ENCODE measurements at regions not wholly inside any gene's neighbourhood (a gene's known extent, or its start where the extent isn't known, plus 50 kb on each side); places are given as distances from the start of the nearest gene placed in this dataset.

DNA sequence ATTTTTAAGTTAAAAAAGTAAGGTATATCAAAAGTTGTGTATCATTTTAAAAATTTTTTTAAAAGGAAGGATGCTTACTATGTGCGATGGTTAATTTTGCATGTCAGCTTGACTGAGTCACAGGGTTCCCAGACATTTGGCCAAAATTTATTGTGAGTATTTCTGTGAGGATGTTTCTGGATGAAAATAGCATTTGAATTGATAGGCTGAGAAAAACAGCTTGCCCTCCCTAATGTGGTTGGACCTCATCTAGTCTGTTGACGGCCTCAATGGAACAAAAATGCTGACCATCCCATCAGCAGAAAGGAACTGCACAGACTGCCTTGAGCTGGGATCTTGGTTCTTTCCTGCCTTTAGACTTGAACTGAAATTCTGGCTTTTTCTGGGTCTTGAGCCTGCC, 724.5 kb downstream of the NCAM2 start:
- TF ChIP-seq CBX3 (IDR thresholded peaks at IDR 0.05; ENCODE audit: borderline replicate concordance, low read depth) (no peak), ELK1 (IDR thresholded peaks at IDR 0.05; ENCODE audit: low read depth, low read length) (no peak), ASH2L (IDR thresholded peaks at IDR 0.05; ENCODE audit: borderline replicate concordance, low read depth) (no peak), CTCF (IDR thresholded peaks at IDR 0.05 in 2 of 3, conservative IDR thresholded peaks at IDR 0.05 in 1 of 3; ENCODE audit: control insufficient read depth in 2 of 3, extremely low read depth in 1 of 3, insufficient read depth in 1 of 3, low read depth in 3 of 3, low read length in 3 of 3) (no peak), POLR2A (IDR thresholded peaks at IDR 0.05; ENCODE audit: low read depth, low read length) (no peak), MXI1 (IDR thresholded peaks at IDR 0.05; ENCODE audit: low read depth, low read length) (no peak), NR2C2 (IDR thresholded peaks at IDR 0.05; ENCODE audit: borderline replicate concordance, control insufficient read depth, insufficient read length, low read depth) (no peak), EGR1 (IDR thresholded peaks at IDR 0.05; ENCODE audit: borderline replicate concordance in 1 of 2, low read depth in 2 of 2, low read length in 2 of 2) (no peak), IKZF1 (conservative IDR thresholded peaks at IDR 0.05) (no peak), EP300 (IDR thresholded peaks at IDR 0.05; ENCODE audit: borderline replicate concordance in 1 of 2, control insufficient read depth in 1 of 2, low read depth in 2 of 2, low read length in 2 of 2) (no peak)
- TF ChIP-seq, protein P1, sequence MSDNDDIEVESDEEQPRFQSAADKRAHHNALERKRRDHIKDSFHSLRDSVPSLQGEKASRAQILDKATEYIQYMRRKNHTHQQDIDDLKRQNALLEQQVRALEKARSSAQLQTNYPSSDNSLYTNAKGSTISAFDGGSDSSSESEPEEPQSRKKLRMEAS (IDR thresholded peaks at IDR 0.05; ENCODE audit: low read depth, low read length), result no peak
- TF ChIP-seq, protein P2, sequence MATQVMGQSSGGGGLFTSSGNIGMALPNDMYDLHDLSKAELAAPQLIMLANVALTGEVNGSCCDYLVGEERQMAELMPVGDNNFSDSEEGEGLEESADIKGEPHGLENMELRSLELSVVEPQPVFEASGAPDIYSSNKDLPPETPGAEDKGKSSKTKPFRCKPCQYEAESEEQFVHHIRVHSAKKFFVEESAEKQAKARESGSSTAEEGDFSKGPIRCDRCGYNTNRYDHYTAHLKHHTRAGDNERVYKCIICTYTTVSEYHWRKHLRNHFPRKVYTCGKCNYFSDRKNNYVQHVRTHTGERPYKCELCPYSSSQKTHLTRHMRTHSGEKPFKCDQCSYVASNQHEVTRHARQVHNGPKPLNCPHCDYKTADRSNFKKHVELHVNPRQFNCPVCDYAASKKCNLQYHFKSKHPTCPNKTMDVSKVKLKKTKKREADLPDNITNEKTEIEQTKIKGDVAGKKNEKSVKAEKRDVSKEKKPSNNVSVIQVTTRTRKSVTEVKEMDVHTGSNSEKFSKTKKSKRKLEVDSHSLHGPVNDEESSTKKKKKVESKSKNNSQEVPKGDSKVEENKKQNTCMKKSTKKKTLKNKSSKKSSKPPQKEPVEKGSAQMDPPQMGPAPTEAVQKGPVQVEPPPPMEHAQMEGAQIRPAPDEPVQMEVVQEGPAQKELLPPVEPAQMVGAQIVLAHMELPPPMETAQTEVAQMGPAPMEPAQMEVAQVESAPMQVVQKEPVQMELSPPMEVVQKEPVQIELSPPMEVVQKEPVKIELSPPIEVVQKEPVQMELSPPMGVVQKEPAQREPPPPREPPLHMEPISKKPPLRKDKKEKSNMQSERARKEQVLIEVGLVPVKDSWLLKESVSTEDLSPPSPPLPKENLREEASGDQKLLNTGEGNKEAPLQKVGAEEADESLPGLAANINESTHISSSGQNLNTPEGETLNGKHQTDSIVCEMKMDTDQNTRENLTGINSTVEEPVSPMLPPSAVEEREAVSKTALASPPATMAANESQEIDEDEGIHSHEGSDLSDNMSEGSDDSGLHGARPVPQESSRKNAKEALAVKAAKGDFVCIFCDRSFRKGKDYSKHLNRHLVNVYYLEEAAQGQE (IDR thresholded peaks at IDR 0.05; ENCODE audit: low read depth, low read length), result no peak
